Spleen (tissue), 7 donors: ENCODE measurements at regions not wholly inside any gene's neighbourhood (a gene's known extent, or its start where the extent isn't known, plus 50 kb on each side); places are given as distances from the start of the nearest gene placed in this dataset.

ENCODE experiments used
- CTCF ChIP-seq, 11 experiments: fragments of 200-600 bp in 7 of 11; fragments of 450-650 bp in 4 of 11; sonication (generic) in 4 of 11; IDR thresholded peaks in 8 of 11; conservative IDR thresholded peaks in 3 of 11; 1 replicate in 7 of 11; 2 replicates in 4 of 11; pipeline versions ENCODE4 v1.4.0 to v1.8.0; 2016 to 2021; ENCODE audit warnings: antibody characterized with exemption in 11 of 11, inconsistent platforms in 4 of 11, mild to moderate bottlenecking in 1 of 11
- POLR2AphosphoS5 ChIP-seq, 3 donors: sonication (generic); formaldehyde crosslinking; IDR thresholded peaks; one replicate each; pipeline ENCODE4 v1.5.1; 2017; ENCODE audit warnings: antibody characterized with exemption in 3 of 3
- donor health status: DM: no; HTN: no; CAD: no; lungs with moderate emphysema.
- donor health status: DM: no; HTN: no; CAD: no.
- donor health status: DM: no; HTN: no; CAD: no.

GRCh38 chr12:77225373-77225772 lies 160.0 kb upstream of the E2F7 start:
- no peak for TF ChIP-seq CTCF (IDR thresholded peaks at IDR 0.05 in 8 of 11, conservative IDR thresholded peaks at IDR 0.05 in 3 of 11)
- TF ChIP-seq POLR2AphosphoS5 (IDR thresholded peaks at IDR 0.05): no peak
